ENCODE measurements at regions not wholly inside any gene's neighbourhood (a gene's known extent, or its start where the extent isn't known, plus 50 kb on each side); places are given as distances from the start of the nearest gene placed in this dataset.

GRCh38 chr3:69442771-69443311, 57.0 kb upstream of the FRMD4B start:
- Histone ChIP-seq H4K8ac (ENCODE audit: low read length) (no peak overlapping the region), H3K18ac (ENCODE audit: low read depth in 1 of 2, low read length in 2 of 2) (no peak overlapping the region), H2BK12ac (ENCODE audit: low read length in 2 of 2) (no peak overlapping the region), H3K14ac (ENCODE audit: low read length in 2 of 2) (no peak overlapping the region), H3K4ac (ENCODE audit: low read depth in 1 of 2, low read length in 2 of 2) (no peak overlapping the region), H3K9ac (ENCODE audit: low read length) (no peak overlapping the region), H2BK120ac (ENCODE audit: low read depth, low read length) (no peak overlapping the region), H2AFZ (ENCODE audit: low read depth, low read length) (no peak overlapping the region), H2AK5ac (ENCODE audit: low read length, severe bottlenecking) (no peak overlapping the region), H3K9me3 (ENCODE audit: control insufficient read depth, low read length) (no peaks in the 10 kb centered on the region), H3K27me3 (ENCODE audit: control insufficient read depth in 1 of 2, insufficient read depth in 1 of 2, low read length in 2 of 2) (no peaks in the 10 kb centered on the region), H3K79me1 (replicated peaks; ENCODE audit: low read length, poor library complexity, severe bottlenecking) (no peaks in the 10 kb centered on the region), H2BK15ac (ENCODE audit: low read depth, poor library complexity, severe bottlenecking) (no peak overlapping the region), H2BK5ac (ENCODE audit: low read depth, low read length, poor library complexity, severe bottlenecking) (no peak overlapping the region), H3K4me3 (ENCODE audit: insufficient read depth in 1 of 2, low read depth in 1 of 2, low read length in 2 of 2) (no peak overlapping the region), H3K36me3 (ENCODE audit: control insufficient read depth in 1 of 2, insufficient read depth in 2 of 2, low read depth in 1 of 2, low read length in 2 of 2) (no peaks in the 10 kb centered on the region), H3K23ac (ENCODE audit: low read length in 2 of 2) (no peak overlapping the region), H4K91ac (ENCODE audit: low read length) (no peak overlapping the region), H3K4me2 (ENCODE audit: low read length, poor library complexity, severe bottlenecking) (no peak overlapping the region), H3K27ac (ENCODE audit: low read length, poor library complexity, severe bottlenecking) (no peak overlapping the region), H3K4me1 (ENCODE audit: control insufficient read depth, insufficient read depth, low read depth, low read length) (peaks cover 3% of the 10 kb centered on the region)
- WGBS: 82% methylated on average over 1 of the region's 2 CpGs
- DNase-seq: no peak

GRCh38 chr3:69441732-69442131, 55.8 kb upstream of the FRMD4B start:
- Histone ChIP-seq H3K18ac (ENCODE audit: low read depth in 1 of 2, low read length in 2 of 2) (no peak overlapping the region), H2BK15ac (ENCODE audit: low read depth, poor library complexity, severe bottlenecking) (no peak overlapping the region), H4K8ac (ENCODE audit: low read length) (no peak overlapping the region), H2AFZ (ENCODE audit: low read depth, low read length) (no peak overlapping the region), H3K27me3 (ENCODE audit: control insufficient read depth in 1 of 2, insufficient read depth in 1 of 2, low read length in 2 of 2) (no peaks in the 10 kb centered on the region), H2BK5ac (ENCODE audit: low read depth, low read length, poor library complexity, severe bottlenecking) (no peak overlapping the region), H2AK5ac (ENCODE audit: low read length, severe bottlenecking) (no peak overlapping the region), H2BK12ac (ENCODE audit: low read length in 2 of 2) (no peak overlapping the region), H3K14ac (ENCODE audit: low read length in 2 of 2) (no peak overlapping the region), H3K36me3 (ENCODE audit: control insufficient read depth in 1 of 2, insufficient read depth in 2 of 2, low read depth in 1 of 2, low read length in 2 of 2) (no peaks in the 10 kb centered on the region), H3K4me1 (ENCODE audit: control insufficient read depth, insufficient read depth, low read depth, low read length) (peaks cover 3% of the 10 kb centered on the region), H3K4ac (ENCODE audit: low read depth in 1 of 2, low read length in 2 of 2) (no peak overlapping the region), H3K23ac (ENCODE audit: low read length in 2 of 2) (no peak overlapping the region), H3K79me1 (replicated peaks; ENCODE audit: low read length, poor library complexity, severe bottlenecking) (no peaks in the 10 kb centered on the region), H3K9ac (ENCODE audit: low read length) (no peak overlapping the region), H3K4me3 (ENCODE audit: insufficient read depth in 1 of 2, low read depth in 1 of 2, low read length in 2 of 2) (no peak overlapping the region), H3K4me2 (ENCODE audit: low read length, poor library complexity, severe bottlenecking) (no peak overlapping the region), H2BK120ac (ENCODE audit: low read depth, low read length) (no peak overlapping the region), H4K91ac (ENCODE audit: low read length) (no peak overlapping the region), H3K27ac (ENCODE audit: low read length, poor library complexity, severe bottlenecking) (no peak overlapping the region), H3K9me3 (ENCODE audit: control insufficient read depth, low read length) (no peaks in the 10 kb centered on the region)
- 23% methylated on average over 2 of the region's 2 CpGs for WGBS
- DNase-seq: no peak

GRCh38 chr3:69441040-69441439, 55.2 kb upstream of the FRMD4B start:
- H3K9ac ChIP-seq (ENCODE audit: low read length): no peak overlapping the region
- peaks cover 3% of the 10 kb centered on the region for H3K4me1 ChIP-seq (ENCODE audit: control insufficient read depth, insufficient read depth, low read depth, low read length)
- no peaks in the 10 kb centered on the region for H3K36me3 ChIP-seq (ENCODE audit: control insufficient read depth in 1 of 2, insufficient read depth in 2 of 2, low read depth in 1 of 2, low read length in 2 of 2)
- no peak overlapping the region for H2BK12ac ChIP-seq (ENCODE audit: low read length in 2 of 2)
- H3K27me3 ChIP-seq (ENCODE audit: control insufficient read depth in 1 of 2, insufficient read depth in 1 of 2, low read length in 2 of 2): no peaks in the 10 kb centered on the region
- H4K8ac ChIP-seq (ENCODE audit: low read length): no peak overlapping the region
- H3K23ac ChIP-seq (ENCODE audit: low read length in 2 of 2): no peak overlapping the region
- no peak overlapping the region for H3K4ac ChIP-seq (ENCODE audit: low read depth in 1 of 2, low read length in 2 of 2)
- no peak for DNase-seq
- no peak overlapping the region for H4K91ac ChIP-seq (ENCODE audit: low read length)
- H2BK5ac ChIP-seq (ENCODE audit: low read depth, low read length, poor library complexity, severe bottlenecking): no peak overlapping the region
- no peaks in the 10 kb centered on the region for H3K9me3 ChIP-seq (ENCODE audit: control insufficient read depth, low read length)
- no peak overlapping the region for H3K14ac ChIP-seq (ENCODE audit: low read length in 2 of 2)
- H2AFZ ChIP-seq (ENCODE audit: low read depth, low read length): no peak overlapping the region
- H3K27ac ChIP-seq (ENCODE audit: low read length, poor library complexity, severe bottlenecking): peak overlapping the region; percentile 26
- H2BK15ac ChIP-seq (ENCODE audit: low read depth, poor library complexity, severe bottlenecking): no peak overlapping the region
- no peak overlapping the region for H3K4me2 ChIP-seq (ENCODE audit: low read length, poor library complexity, severe bottlenecking)
- H3K79me1 ChIP-seq (replicated peaks; ENCODE audit: low read length, poor library complexity, severe bottlenecking): no peaks in the 10 kb centered on the region
- H3K4me3 ChIP-seq (ENCODE audit: insufficient read depth in 1 of 2, low read depth in 1 of 2, low read length in 2 of 2): no peak overlapping the region
- H3K18ac ChIP-seq (ENCODE audit: low read depth in 1 of 2, low read length in 2 of 2): no peak overlapping the region
- H2BK120ac ChIP-seq (ENCODE audit: low read depth, low read length): no peak overlapping the region
- no peak overlapping the region for H2AK5ac ChIP-seq (ENCODE audit: low read length, severe bottlenecking)
- 82% methylated on average over 1 of the region's 1 CpG for WGBS

- Histone ChIP-seq H4K91ac (ENCODE audit: low read length) (no peak overlapping the region), H2BK12ac (ENCODE audit: low read length in 2 of 2) (no peak overlapping the region), H3K23ac (ENCODE audit: low read length in 2 of 2) (no peak overlapping the region), H3K14ac (ENCODE audit: low read length in 2 of 2) (no peak overlapping the region), H3K36me3 (ENCODE audit: control insufficient read depth in 1 of 2, insufficient read depth in 2 of 2, low read depth in 1 of 2, low read length in 2 of 2) (no peaks in the 10 kb centered on the region), H4K8ac (ENCODE audit: low read length) (no peak overlapping the region), H2AK5ac (ENCODE audit: low read length, severe bottlenecking) (no peak overlapping the region), H2AFZ (ENCODE audit: low read depth, low read length) (no peak overlapping the region), H2BK5ac (ENCODE audit: low read depth, low read length, poor library complexity, severe bottlenecking) (no peak overlapping the region), H3K27me3 (ENCODE audit: control insufficient read depth in 1 of 2, insufficient read depth in 1 of 2, low read length in 2 of 2) (no peaks in the 10 kb centered on the region), H3K4ac (ENCODE audit: low read depth in 1 of 2, low read length in 2 of 2) (no peak overlapping the region), H3K9ac (ENCODE audit: low read length) (peak overlapping the region; percentile 84), H3K27ac (ENCODE audit: low read length, poor library complexity, severe bottlenecking) (no peak overlapping the region), H2BK15ac (ENCODE audit: low read depth, poor library complexity, severe bottlenecking) (no peak overlapping the region), H3K9me3 (ENCODE audit: control insufficient read depth, low read length) (no peaks in the 10 kb centered on the region), H3K79me1 (replicated peaks; ENCODE audit: low read length, poor library complexity, severe bottlenecking) (no peaks in the 10 kb centered on the region), H3K4me3 (ENCODE audit: insufficient read depth in 1 of 2, low read depth in 1 of 2, low read length in 2 of 2) (peak overlapping the region in 1 of 2 experiments; percentile 71), H2BK120ac (ENCODE audit: low read depth, low read length) (no peak overlapping the region), H3K4me1 (ENCODE audit: control insufficient read depth, insufficient read depth, low read depth, low read length) (peaks cover 3% of the 10 kb centered on the region), H3K4me2 (ENCODE audit: low read length, poor library complexity, severe bottlenecking) (no peak overlapping the region), H3K18ac (ENCODE audit: low read depth in 1 of 2, low read length in 2 of 2) (no peak overlapping the region)
- WGBS: 60% methylated on average over 1 of the region's 1 CpG
- peak; percentile 40 for DNase-seq
These were observed 53.9 kb upstream of the FRMD4B start for GRCh38 chr3:69439643-69440270.
